HCT116 (cell line): ENCODE measurements at regions not wholly inside any gene's neighbourhood (a gene's known extent, or its start where the extent isn't known, plus 50 kb on each side); places are given as distances from the start of the nearest gene placed in this dataset.

Experiments
- ATAC-seq: fragments of 200-7000 bp; cut with Tn5 transposase; 2 replicates; pipeline ENCODE4 v1.9.1; 2020; ENCODE audit warnings: mild to moderate bottlenecking, moderate library complexity
- BruUV-seq: library from RNA; stranded (reverse); fragments of 400-500 nt; replicated peaks from 2 replicates; lab custom pipeline; 2021; lab: Mats Ljungman, UMichigan
- CTCF ChIA-PET: fragments of 300-600 bp; sonication (Branson Sonifier 250); formaldehyde crosslinking; loops from one replicate; lab custom pipeline; 2021; ENCODE audit warnings: antibody characterized with exemption; lab: Charles Lee
- POLR2A ChIA-PET: fragments of 300-600, 350-600 bp; sonication (Branson Sonifier 250); formaldehyde crosslinking; loops from one replicate; lab custom pipeline; 2021; ENCODE audit warnings: antibody characterized with exemption; lab: Charles Lee
- RAD21 ChIA-PET, 2 experiments: fragments of 300-600 bp; sonication (Branson Sonifier 250); formaldehyde crosslinking; loops; one replicate each; lab custom pipeline; 2023; ENCODE audit warnings: low total read pairs in 2 of 2; ENCODE audit not compliant: uncharacterized antibody in 2 of 2, unreplicated experiment in 2 of 2, low non-redundant PET in 1 of 2; lab: Charles Lee
- DNase-seq: peaks from one replicate; pipeline ENCODE4 v3.0.0-alpha.2; 2010; ENCODE audit warnings: low read depth, low spot score
- H2AFZ ChIP-seq: fragments of 200-600 bp; shearing (Covaris generic), sonication (generic); 2 replicates; pipeline ENCODE4 v1.6.1; 2017; ENCODE audit warnings: low read depth, mixed run types, mixed read lengths, antibody characterized with exemption, low read length; ENCODE audit not compliant: poor library complexity, severe bottlenecking
- H3K27ac ChIP-seq: 2 replicates; pipeline ENCODE4 v1.5.1; 2012; ENCODE audit warnings: low read depth, low read length
- H3K27me3 ChIP-seq: fragments of 200-600 bp; sonication (generic); 2 replicates; pipeline ENCODE4 v1.6.1; 2016; ENCODE audit warnings: mixed run types, low read length, mixed read lengths; ENCODE audit not compliant: insufficient read depth
- H3K36me3 ChIP-seq, 2 experiments: fragments of 200-500 bp in 1 of 2; fragments of 200-600 bp in 1 of 2; sonication (Bioruptor generic) in 1 of 2; sonication (generic) in 1 of 2; 2 replicates each; pipeline versions ENCODE4 v1.5.1 to v1.6.1; 2014 to 2016; ENCODE audit warnings: low read length in 2 of 2, inconsistent platforms in 1 of 2, mixed read lengths in 1 of 2, mixed run types in 1 of 2; ENCODE audit not compliant: insufficient read depth in 2 of 2, control insufficient read depth in 1 of 2
- H3K4me1 ChIP-seq, 2 experiments: fragments of 200-600 bp in 1 of 2; sonication (generic) in 1 of 2; 2 replicates each; pipeline versions ENCODE4 v1.5.1 to v1.6.1; 2012 to 2017; ENCODE audit warnings: low read length in 2 of 2, inconsistent platforms in 1 of 2, mild to moderate bottlenecking in 1 of 2, mixed read lengths in 1 of 2, mixed run types in 1 of 2, moderate library complexity in 1 of 2; ENCODE audit not compliant: insufficient read depth in 2 of 2, control insufficient read depth in 1 of 2
- H3K4me2 ChIP-seq: fragments of 200-600 bp; sonication (generic); 2 replicates; pipeline ENCODE4 v1.6.1; 2017; ENCODE audit warnings: mixed run types, low read length, mixed read lengths
- H3K4me3 ChIP-seq, 2 experiments: fragments of 200-600 bp in 1 of 2; sonication (generic) in 1 of 2; replicated peaks in 1 of 2; 2 replicates each; pipeline ENCODE4 v1.5.1; 2011 to 2016; ENCODE audit warnings: low read length in 2 of 2, control low read depth in 1 of 2, low read depth in 1 of 2, mild to moderate bottlenecking in 1 of 2, mixed read lengths in 1 of 2, mixed run types in 1 of 2
- H3K79me2 ChIP-seq: fragments of 200-600 bp; sonication (generic); 2 replicates; pipeline ENCODE4 v1.6.1; 2017; ENCODE audit warnings: mild to moderate bottlenecking, mixed run types, low read length, moderate library complexity, mixed read lengths; ENCODE audit not compliant: insufficient read depth
- H3K9ac ChIP-seq: fragments of 200-600 bp; sonication (generic); 2 replicates; pipeline ENCODE4 v1.6.1; 2016; ENCODE audit warnings: low read length, mixed read lengths
- H3K9me2 ChIP-seq: fragments of 200-600 bp; sonication (generic), shearing (Covaris generic); 2 replicates; pipeline ENCODE4 v1.6.1; 2017; ENCODE audit warnings: mixed run types, mild to moderate bottlenecking, moderate library complexity; ENCODE audit not compliant: insufficient read depth
- H3K9me3 ChIP-seq, 2 experiments: fragments of 200-500 bp in 1 of 2; fragments of 200-600 bp in 1 of 2; sonication (Bioruptor generic) in 1 of 2; sonication (generic) in 1 of 2; 2 replicates each; pipeline ENCODE4 v1.6.1; 2014 to 2017; ENCODE audit warnings: low read length in 2 of 2, mixed read lengths in 2 of 2, inconsistent platforms in 1 of 2, low read depth in 1 of 2, mild to moderate bottlenecking in 1 of 2, mixed run types in 1 of 2, moderate library complexity in 1 of 2; ENCODE audit not compliant: control insufficient read depth in 1 of 2, insufficient read depth in 1 of 2
- H4K20me1 ChIP-seq: fragments of 200-600 bp; sonication (generic), shearing (Covaris generic); 2 replicates; pipeline ENCODE4 v1.6.1; 2017; ENCODE audit warnings: mixed run types, mild to moderate bottlenecking, moderate library complexity; ENCODE audit not compliant: insufficient read depth
- ATF3 ChIP-seq: IDR thresholded peaks from 2 replicates; pipeline ENCODE4 v1.6.1; 2012
- CBX3 ChIP-seq: IDR thresholded peaks from 2 replicates; pipeline ENCODE4 v1.6.1; 2012; ENCODE audit warnings: low read depth
- CEBPB ChIP-seq: IDR thresholded peaks from 2 replicates; pipeline ENCODE4 v1.6.1; 2012; ENCODE audit warnings: low read depth
- CTCF ChIP-seq, 3 experiments: fragments of 200-600 bp in 1 of 3; sonication (generic) in 1 of 3; IDR thresholded peaks in 2 of 3; conservative IDR thresholded peaks in 1 of 3; 2 replicates each; pipeline ENCODE4 v1.5.1; 2012 to 2017; ENCODE audit warnings: low read depth in 2 of 3, low read length in 2 of 3, antibody characterized with exemption in 1 of 3, borderline replicate concordance in 1 of 3, control low read depth in 1 of 3, mild to moderate bottlenecking in 1 of 3, mixed read lengths in 1 of 3, mixed run types in 1 of 3, moderate library complexity in 1 of 3; ENCODE audit not compliant: insufficient read depth in 1 of 3
- EGR1 ChIP-seq: IDR thresholded peaks from 2 replicates; pipeline ENCODE4 v1.6.1; 2012; ENCODE audit warnings: low read depth
- EZH2 ChIP-seq: fragments of 200-600 bp; sonication (generic); IDR thresholded peaks from 2 replicates; pipeline ENCODE4 v1.6.1; 2017; ENCODE audit warnings: antibody characterized with exemption, mixed run types
- MAX ChIP-seq: IDR thresholded peaks from 2 replicates; pipeline ENCODE4 v1.6.1; 2012
- POLR2AphosphoS5 ChIP-seq: IDR thresholded peaks from 2 replicates; pipeline ENCODE4 v1.6.1; 2011; ENCODE audit warnings: mild to moderate bottlenecking, low read depth, low read length, moderate library complexity
- RAD21 ChIP-seq: IDR thresholded peaks from 2 replicates; pipeline ENCODE4 v1.6.1; 2012; ENCODE audit warnings: low read depth, mild to moderate bottlenecking
- REST ChIP-seq: IDR thresholded peaks from 2 replicates; pipeline ENCODE4 v1.6.1; 2012; ENCODE audit warnings: low read depth
- SP1 ChIP-seq: IDR thresholded peaks from 2 replicates; pipeline ENCODE4 v1.6.1; 2012; ENCODE audit warnings: low read depth
- TCF7L2 ChIP-seq: IDR thresholded peaks from 2 replicates; pipeline ENCODE4 v1.7.0; 2011; ENCODE audit warnings: borderline replicate concordance, inconsistent platforms; ENCODE audit not compliant: insufficient read depth, insufficient read length; ENCODE audit errors: extremely low read depth
- YY1 ChIP-seq: IDR thresholded peaks from 2 replicates; pipeline ENCODE4 v1.6.1; 2011; ENCODE audit warnings: low read length, low read depth, moderate library complexity, mild to moderate bottlenecking; ENCODE audit not compliant: insufficient replicate concordance; ENCODE audit errors: extremely low read depth
- ZBTB33 ChIP-seq: IDR thresholded peaks from 2 replicates; pipeline ENCODE4 v1.6.1; 2011; ENCODE audit warnings: mild to moderate bottlenecking, low read length, moderate library complexity; ENCODE audit not compliant: insufficient replicate concordance; ENCODE audit errors: extremely low read depth
- ZFX ChIP-seq: fragments of 450-650 bp; IDR thresholded peaks from 2 replicates; pipeline ENCODE4 v1.6.1; 2017
- ZNF274 ChIP-seq: fragments of 200-500 bp; sonication (Bioruptor generic); IDR thresholded peaks from 2 replicates; pipeline ENCODE4 v1.6.1; 2014; ENCODE audit warnings: mild to moderate bottlenecking, low read depth, low read length, inconsistent platforms
- intact Hi-C: fragments of 100-400 bp; cut with micrococcal nuclease; formaldehyde crosslinking; loops from 2 replicates; pipeline ENCODE4 v1.10.0; 2022

- CTCF ChIA-PET: no interaction called here
- no peak for ATAC-seq
- intact Hi-C loops: no loop called here
- TF ChIP-seq SP1: no peak
- no peak for TF ChIP-seq CEBPB
- TF ChIP-seq ZBTB33: no peak
- TF ChIP-seq MAX: no peak
- TF ChIP-seq ATF3: no peak
- TF ChIP-seq POLR2AphosphoS5: no peak
- no peak for TF ChIP-seq TCF7L2
- TF ChIP-seq YY1: no peak
- TF ChIP-seq REST: no peak
- TF ChIP-seq ZNF274: no peak
- TF ChIP-seq CBX3: no peak
- TF ChIP-seq ZFX: no peak
- no peak for TF ChIP-seq EGR1
- TF ChIP-seq RAD21: no peak
- no peak for TF ChIP-seq EZH2
- no peak for TF ChIP-seq CTCF (IDR thresholded peaks at IDR 0.05 in 2 of 3, conservative IDR thresholded peaks at IDR 0.05 in 1 of 3; ENCODE audit: borderline replicate concordance in 1 of 3, insufficient read depth in 1 of 3, low read depth in 2 of 3, low read length in 2 of 3)
- no peaks in the 10 kb centered on the region for H3K4me1 ChIP-seq
- RAD21 ChIA-PET: no interaction called here
- H2AFZ ChIP-seq: no peak overlapping the region
- H3K4me2 ChIP-seq: no peak overlapping the region
- DNase-seq: no peak
- POLR2A ChIA-PET: no interaction called here
- H3K9me2 ChIP-seq: no peaks in the 10 kb centered on the region
- peaks cover 0 to 2% of the 10 kb centered on the region in 2 experiments; a peak in 2 of 4 replicates for H3K9me3 ChIP-seq
- H3K36me3 ChIP-seq: no peaks in the 10 kb centered on the region
- no peaks in the 10 kb centered on the region for H3K79me2 ChIP-seq
- H3K27ac ChIP-seq: no peak overlapping the region
- no peaks in the 10 kb centered on the region for H4K20me1 ChIP-seq
- no peak overlapping the region for H3K9ac ChIP-seq
- no TSS peak for BruUV-seq
- no peaks in the 10 kb centered on the region for H3K27me3 ChIP-seq
- H3K4me3 ChIP-seq: no peak overlapping the region
These were observed 72.9 kb downstream of the SLC10A2 start for GRCh38 chr13:102993348-102993747.
